WTC11 (cell line): ENCODE measurements at regions not wholly inside any gene's neighbourhood (a gene's known extent, or its start where the extent isn't known, plus 50 kb on each side); places are given as distances from the start of the nearest gene placed in this dataset.

ENCODE experiments used
- ATAC-seq: fragments of 200-7000 bp; cut with Tn5 transposase; 2 replicates; pipeline ENCODE4 v1.10.0; 2021; ENCODE audit warnings: mild to moderate bottlenecking, moderate library complexity
- CTCF ChIA-PET: fragments of 300-600 bp; sonication (Branson Sonifier 250); formaldehyde crosslinking; loops from one replicate; lab custom pipeline; 2021; ENCODE audit warnings: antibody characterized with exemption; lab: Charles Lee
- POLR2A ChIA-PET: fragments of 350-600 bp; sonication (Branson Sonifier 250); formaldehyde crosslinking; loops from one replicate; lab custom pipeline; 2021; ENCODE audit warnings: antibody characterized with exemption; lab: Charles Lee
- DNase-seq: peaks from one replicate; pipeline ENCODE4 v3.0.0; 2021; ENCODE audit warnings: low spot score
- H3K27ac Mint-ChIP-seq: 2 replicates; pipeline ENCODE4 v1.8.0; 2021; ENCODE audit warnings: mixed read lengths
- H3K27me3 Mint-ChIP-seq: 2 replicates; pipeline ENCODE4 v1.8.0; 2021; ENCODE audit warnings: low read depth, mild to moderate bottlenecking, moderate library complexity, mixed read lengths
- H3K36me3 Mint-ChIP-seq: 2 replicates; pipeline ENCODE4 v1.8.0; 2021; ENCODE audit warnings: mixed read lengths
- H3K4me1 Mint-ChIP-seq: 2 replicates; pipeline ENCODE4 v1.8.0; 2022; ENCODE audit warnings: mixed read lengths
- H3K4me3 Mint-ChIP-seq: 2 replicates; pipeline ENCODE4 v1.8.0; 2021; ENCODE audit warnings: mild to moderate bottlenecking, moderate library complexity, mixed read lengths
- H3K9me3 Mint-ChIP-seq: 2 replicates; pipeline ENCODE4 v1.8.0; 2021; ENCODE audit warnings: mixed read lengths
- ATF1 ChIP-seq: sonication (generic); formaldehyde crosslinking; IDR thresholded peaks from 2 replicates; pipeline ENCODE4 v1.8.1; 2023; ENCODE audit warnings: mild to moderate bottlenecking, moderate library complexity, missing genetic modification reagents
- ATF6 ChIP-seq: sonication (generic); formaldehyde crosslinking; IDR thresholded peaks from 2 replicates; pipeline ENCODE4 v1.8.1; 2023; ENCODE audit warnings: mild to moderate bottlenecking, missing genetic modification reagents
- E2F5 ChIP-seq: sonication (generic); formaldehyde crosslinking; IDR thresholded peaks from 2 replicates; pipeline ENCODE4 v1.8.1; 2022; ENCODE audit warnings: mild to moderate bottlenecking, moderate library complexity, missing genetic modification reagents
- EMX1 ChIP-seq: fragments of 250-450 bp; sonication (Bioruptor Pico); IDR thresholded peaks from 2 replicates; pipeline ENCODE4 v1.8.0; 2021; ENCODE audit warnings: mild to moderate bottlenecking
- ETV6 ChIP-seq: sonication (generic); formaldehyde crosslinking; IDR thresholded peaks from 2 replicates; pipeline ENCODE4 v1.8.1; 2022; ENCODE audit warnings: mild to moderate bottlenecking, missing genetic modification reagents
- MLX ChIP-seq: sonication (generic); formaldehyde crosslinking; IDR thresholded peaks from 2 replicates; pipeline ENCODE4 v1.8.1; 2023; ENCODE audit warnings: mild to moderate bottlenecking, missing genetic modification reagents, moderate library complexity
- MYBL2 ChIP-seq: sonication (generic); formaldehyde crosslinking; IDR thresholded peaks from 2 replicates; pipeline ENCODE4 v1.8.1; 2023; ENCODE audit warnings: mild to moderate bottlenecking, moderate library complexity, missing genetic modification reagents
- NFATC4 ChIP-seq: fragments of 250-450 bp; sonication (Bioruptor Pico); IDR thresholded peaks from 2 replicates; pipeline ENCODE4 v1.9.0; 2021; ENCODE audit warnings: mild to moderate bottlenecking
- NFE2L1 ChIP-seq: sonication (generic); formaldehyde crosslinking; IDR thresholded peaks from 2 replicates; pipeline ENCODE4 v1.8.1; 2023; ENCODE audit warnings: missing genetic modification reagents
- NR3C1 ChIP-seq: sonication (generic); formaldehyde crosslinking; conservative IDR thresholded peaks from 2 replicates; pipeline ENCODE4 v1.8.1; 2023; ENCODE audit warnings: low read depth, mild to moderate bottlenecking, missing genetic modification reagents
- PRDM15 ChIP-seq: sonication (generic); formaldehyde crosslinking; IDR thresholded peaks from 2 replicates; pipeline ENCODE4 v1.8.0; 2022; ENCODE audit warnings: missing genetic modification reagents
- RELA ChIP-seq: sonication (generic); formaldehyde crosslinking; IDR thresholded peaks from 2 replicates; pipeline ENCODE4 v1.8.1; 2022; ENCODE audit warnings: missing genetic modification reagents, mild to moderate bottlenecking, borderline replicate concordance
- SMAD3 ChIP-seq: sonication (generic); formaldehyde crosslinking; IDR thresholded peaks from 2 replicates; pipeline ENCODE4 v1.8.0; 2022; ENCODE audit warnings: missing genetic modification reagents, mild to moderate bottlenecking, borderline replicate concordance
- STAT6 ChIP-seq: sonication (generic); formaldehyde crosslinking; conservative IDR thresholded peaks from 2 replicates; pipeline ENCODE4 v1.8.1; 2023; ENCODE audit warnings: mild to moderate bottlenecking, low read depth, missing genetic modification reagents, moderate library complexity
- TP53 ChIP-seq: sonication (generic); formaldehyde crosslinking; IDR thresholded peaks from 2 replicates; pipeline ENCODE4 v1.8.1; 2023; ENCODE audit warnings: mild to moderate bottlenecking, missing genetic modification reagents
- ZBTB43 ChIP-seq: sonication (generic); formaldehyde crosslinking; IDR thresholded peaks from 2 replicates; pipeline ENCODE4 v1.8.1; 2023; ENCODE audit warnings: mild to moderate bottlenecking, missing genetic modification reagents
- ZNF121 ChIP-seq: sonication (generic); formaldehyde crosslinking; IDR thresholded peaks from 2 replicates; pipeline ENCODE4 v1.8.0; 2023; ENCODE audit warnings: missing genetic modification reagents
- ZNF423 ChIP-seq: fragments of 250-450 bp; sonication (Bioruptor Pico); IDR thresholded peaks from 2 replicates; pipeline ENCODE4 v2.1.2; 2022; ENCODE audit warnings: mild to moderate bottlenecking, moderate library complexity
- ZNF512 ChIP-seq: sonication (generic); formaldehyde crosslinking; IDR thresholded peaks from 2 replicates; pipeline ENCODE4 v1.8.1; 2022; ENCODE audit warnings: missing genetic modification reagents, borderline replicate concordance
- ZNF532 ChIP-seq: fragments of 250-450 bp; sonication (Bioruptor Pico); IDR thresholded peaks from 2 replicates; pipeline ENCODE4 v1.9.0; 2021; ENCODE audit warnings: mild to moderate bottlenecking, borderline replicate concordance

GRCh38 chrX:121666171-121666570 is 618.8 kb downstream of the GLUD2 start (continued):
- no peak for TF ChIP-seq ZNF532 (CRISPR knock-in tag)
- TF ChIP-seq NFE2L1 (CRISPR knock-in tag), result no peak
- no peak for TF ChIP-seq EMX1 (CRISPR knock-in tag)
- TF ChIP-seq TP53 (CRISPR knock-in tag), result no peak

- ChIA-PET CTCF (no interaction called here), POLR2A (no interaction called here)
- DNase-seq (no peak), ATAC-seq (no peak)
- Mint-ChIP-seq H3K27ac (no peak overlapping the region), H3K27me3 (no peaks in the 10 kb centered on the region), H3K4me1 (no peaks in the 10 kb centered on the region), H3K36me3 (no peaks in the 10 kb centered on the region), H3K4me3 (no peak overlapping the region), H3K9me3 (no peaks in the 10 kb centered on the region)
- TF ChIP-seq NFE2L1 (CRISPR knock-in tag), result no peak
- no peak for TF ChIP-seq MLX (CRISPR knock-in tag)
- TF ChIP-seq E2F5 (CRISPR knock-in tag), result no peak
- no peak for TF ChIP-seq RELA (CRISPR knock-in tag)
- TF ChIP-seq ATF6 (CRISPR knock-in tag), result no peak
- TF ChIP-seq NR3C1 (CRISPR knock-in tag), result no peak
- TF ChIP-seq NFATC4 (CRISPR knock-in tag), result no peak
- no peak for TF ChIP-seq ZNF512 (CRISPR knock-in tag)
- TF ChIP-seq PRDM15 (CRISPR knock-in tag), result no peak
- no peak for TF ChIP-seq SMAD3 (CRISPR knock-in tag)
- no peak for TF ChIP-seq ZBTB43 (CRISPR knock-in tag)
- no peak for TF ChIP-seq ZNF423
- TF ChIP-seq ZNF121, result no peak
- TF ChIP-seq STAT6 (CRISPR knock-in tag), result no peak
- no peak for TF ChIP-seq ATF1 (CRISPR knock-in tag)
- TF ChIP-seq ETV6, result no peak
- TF ChIP-seq MYBL2 (CRISPR knock-in tag), result no peak
Observed at GRCh38 chrX:121671649-121672048, 624.2 kb downstream of the GLUD2 start.
